ENCODE measurements at regions not wholly inside any gene's neighbourhood (a gene's known extent, or its start where the extent isn't known, plus 50 kb on each side); places are given as distances from the start of the nearest gene placed in this dataset.
A peak's percentile ranks its signal among the peaks of the same experiment; 100 is the strongest.
"Not testable (repeated sequence)": the region's sequence is repeated elsewhere in the genome, so short reads cannot be mapped to it uniquely, and the experiment has no call there.

DNA sequence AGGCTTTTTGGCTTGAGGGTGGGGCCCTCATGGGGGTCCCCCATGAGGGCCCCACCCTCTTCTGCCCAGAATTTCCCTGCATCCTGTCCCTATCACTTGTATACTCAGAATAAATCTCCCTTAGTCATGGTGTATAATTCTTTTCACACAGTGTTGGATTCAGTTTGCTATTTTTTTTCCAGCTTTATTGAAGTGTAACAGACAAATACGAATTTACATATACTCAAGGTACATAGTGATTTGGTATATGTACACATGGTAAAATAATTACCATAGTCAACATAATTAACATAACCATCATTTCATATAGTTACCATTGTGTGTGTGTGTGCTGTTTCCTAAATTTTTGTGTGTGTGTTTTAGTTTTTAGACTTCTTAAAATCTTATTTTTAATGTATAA lies 289.4 kb downstream of the CNTNAP3B start:
- H3K4me3 ChIP-seq (ENCODE audit: low read depth, low read length); DNase-seq (ENCODE audit: low read depth): not testable (repeated sequence)

DNA sequence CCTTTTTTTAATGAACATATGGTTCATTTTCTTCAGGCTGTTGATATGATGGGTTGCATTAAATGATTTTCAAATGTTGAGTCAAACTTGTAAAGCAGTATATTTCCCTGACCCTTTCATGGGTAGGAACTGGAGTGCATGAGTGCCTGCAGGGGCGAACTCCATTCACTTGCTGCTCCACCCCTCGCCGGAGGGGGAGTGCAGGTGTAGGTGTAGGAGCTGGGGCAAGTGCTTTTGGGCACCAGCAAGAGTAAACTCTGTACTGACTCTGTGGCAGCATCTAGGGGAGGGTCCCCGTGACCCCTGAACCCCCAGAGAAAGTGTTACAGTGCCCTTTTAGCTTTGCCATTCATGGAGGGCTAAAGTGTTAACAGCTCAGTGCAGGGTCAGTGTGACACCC lies 290.3 kb downstream of the CNTNAP3B start:
- DNase-seq (ENCODE audit: low read depth); H3K4me3 ChIP-seq (ENCODE audit: low read depth, low read length): not testable (repeated sequence)

DNA sequence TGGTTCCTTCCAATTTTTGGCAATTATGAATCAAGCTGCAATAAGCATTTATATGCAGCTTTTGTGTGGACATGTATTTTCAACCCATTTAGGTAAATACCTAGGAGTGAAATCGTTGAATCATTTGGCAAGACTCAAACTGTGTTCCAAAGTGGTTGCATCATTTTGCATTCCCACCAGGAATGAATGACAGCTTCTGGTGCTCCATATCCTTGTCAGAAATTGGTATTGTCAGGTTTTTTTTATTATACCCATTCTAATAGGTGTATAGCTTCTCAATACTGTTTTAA lies 290.7 kb downstream of the CNTNAP3B start:
- DNase-seq (ENCODE audit: low read depth); H3K4me3 ChIP-seq (ENCODE audit: low read depth, low read length): not testable (repeated sequence)

DNA sequence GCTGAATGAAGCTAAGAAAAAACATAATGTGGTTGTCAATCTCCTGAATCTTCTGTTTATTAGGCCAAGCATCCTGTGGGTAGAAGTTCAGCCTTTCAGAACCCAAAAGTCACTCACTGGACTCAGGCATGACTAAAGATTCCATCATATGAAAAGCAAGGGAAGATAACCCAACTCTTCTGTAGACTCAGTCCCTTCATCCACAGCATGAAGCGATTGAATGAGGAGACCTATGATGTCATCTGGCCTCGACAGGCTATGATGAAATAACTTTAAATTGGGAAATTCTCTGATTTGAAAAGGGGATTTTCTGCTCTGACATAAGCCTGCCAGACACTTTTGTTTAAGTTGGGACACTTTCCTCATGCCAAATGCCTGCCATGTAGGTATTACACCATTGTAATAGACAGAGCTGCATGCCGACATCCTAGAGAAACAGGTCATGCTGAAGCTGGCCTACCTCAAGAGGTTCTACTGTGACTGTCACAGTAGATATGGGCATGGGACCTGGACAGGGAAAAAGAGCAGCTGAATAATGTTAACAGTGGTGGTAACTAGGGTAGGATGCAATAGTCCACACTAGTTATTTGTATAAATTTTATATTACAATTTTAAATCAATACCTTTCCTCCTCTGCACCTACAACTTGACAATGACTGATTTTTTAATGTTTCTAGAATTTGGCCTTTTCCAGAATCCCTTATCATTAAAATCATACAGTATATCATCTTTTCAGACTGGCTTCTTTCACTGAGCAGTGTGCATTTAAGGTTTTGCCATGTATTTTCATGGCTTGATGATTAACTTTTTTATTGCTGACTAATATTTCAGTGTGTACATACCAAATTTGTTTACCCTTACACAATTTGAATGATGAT lies 291.3 kb downstream of the CNTNAP3B start:
- DNase-seq (ENCODE audit: low read depth); H3K4me3 ChIP-seq (ENCODE audit: low read depth, low read length): not testable (repeated sequence)

DNA sequence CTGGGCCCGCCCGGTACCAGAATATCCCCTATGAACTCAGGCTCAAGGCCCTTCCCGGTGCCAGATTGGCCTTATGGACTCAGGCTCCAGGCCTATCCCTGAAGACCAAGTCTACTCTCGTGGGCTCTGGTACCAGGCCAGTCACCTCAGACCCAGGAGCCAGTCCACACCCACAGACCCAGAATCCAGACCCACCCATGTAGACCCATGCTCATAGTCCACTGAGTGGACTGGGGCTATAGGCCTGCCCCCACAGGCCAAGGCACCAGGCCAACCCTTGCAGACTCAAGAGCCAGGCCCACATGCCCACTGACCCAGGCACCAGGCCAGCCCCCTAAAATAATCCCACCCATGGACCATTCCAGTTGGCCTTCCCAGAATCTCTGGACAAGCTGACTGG lies 296.1 kb downstream of the CNTNAP3B start:
- not testable (repeated sequence) for H3K4me3 ChIP-seq (ENCODE audit: low read depth, low read length)

DNA sequence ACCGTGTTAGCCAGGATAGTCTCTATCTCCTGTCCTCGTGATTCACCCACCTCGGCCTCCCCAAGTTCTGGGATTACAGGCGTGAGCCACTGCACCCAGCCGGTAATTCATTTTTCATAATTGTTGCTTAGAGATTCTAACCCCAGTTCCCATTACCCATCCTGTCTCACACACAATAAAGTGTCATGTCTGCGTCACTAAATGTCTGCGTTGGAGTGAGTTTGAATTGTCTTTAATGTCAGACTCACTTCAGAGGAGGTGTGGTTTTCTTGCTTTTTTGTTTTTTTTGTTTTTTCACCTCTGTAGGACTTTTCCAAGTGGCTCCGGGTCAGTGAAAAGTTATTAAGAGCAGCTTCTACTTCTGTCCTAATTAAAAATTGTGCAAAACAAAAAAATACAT lies 304.5 kb downstream of the CNTNAP3B start:
- H3K4me3 ChIP-seq (ENCODE audit: low read depth, low read length); DNase-seq (ENCODE audit: low read depth): not testable (repeated sequence)

More for the DNA sequence above, 296.1 kb downstream of the CNTNAP3B start:
- not testable (repeated sequence) for DNase-seq (ENCODE audit: low read depth)

DNA sequence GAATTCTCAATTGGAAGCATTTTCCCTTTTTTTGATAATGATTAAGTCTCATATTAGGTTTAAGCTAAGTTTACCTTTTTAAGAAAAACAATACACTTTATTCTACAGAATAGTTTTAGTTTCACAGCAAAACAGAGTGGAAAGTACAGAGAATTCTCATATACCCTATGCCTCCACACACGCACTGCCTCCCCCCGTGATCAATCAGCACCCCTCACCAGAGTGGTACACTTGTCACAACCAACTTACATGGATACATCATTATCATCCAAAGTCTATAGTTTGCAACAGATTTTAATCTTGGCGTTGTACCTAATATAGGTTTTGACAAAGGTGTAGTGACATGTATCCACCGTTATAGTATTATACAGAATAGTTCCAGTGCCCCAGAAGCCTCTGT lies 326.5 kb downstream of the CNTNAP3B start:
- H3K4me3 ChIP-seq (ENCODE audit: low read depth, low read length); DNase-seq (ENCODE audit: low read depth): not testable (repeated sequence)

DNA sequence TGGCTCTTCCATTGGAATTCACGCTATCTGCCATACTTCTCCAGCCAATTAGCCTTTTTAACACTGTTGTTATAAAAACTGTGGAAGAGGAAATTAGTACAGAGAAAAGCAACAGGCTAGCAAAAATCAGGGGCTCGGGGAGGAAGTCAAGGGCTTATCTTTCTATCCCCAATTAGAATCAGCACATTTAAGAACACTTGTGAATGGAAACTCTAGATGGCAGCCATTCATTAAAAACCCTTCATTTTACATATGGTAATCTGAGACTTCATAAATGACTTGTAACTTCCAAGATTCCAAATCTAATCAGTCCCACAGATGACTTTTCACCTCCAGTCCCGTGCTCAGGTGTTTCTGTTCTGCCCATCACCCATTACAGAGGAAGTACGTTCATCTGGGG lies 330.5 kb downstream of the CNTNAP3B start:
- not testable (repeated sequence) for H3K4me3 ChIP-seq (ENCODE audit: low read depth, low read length); DNase-seq (ENCODE audit: low read depth)
- TF ChIP-seq, protein P1, sequence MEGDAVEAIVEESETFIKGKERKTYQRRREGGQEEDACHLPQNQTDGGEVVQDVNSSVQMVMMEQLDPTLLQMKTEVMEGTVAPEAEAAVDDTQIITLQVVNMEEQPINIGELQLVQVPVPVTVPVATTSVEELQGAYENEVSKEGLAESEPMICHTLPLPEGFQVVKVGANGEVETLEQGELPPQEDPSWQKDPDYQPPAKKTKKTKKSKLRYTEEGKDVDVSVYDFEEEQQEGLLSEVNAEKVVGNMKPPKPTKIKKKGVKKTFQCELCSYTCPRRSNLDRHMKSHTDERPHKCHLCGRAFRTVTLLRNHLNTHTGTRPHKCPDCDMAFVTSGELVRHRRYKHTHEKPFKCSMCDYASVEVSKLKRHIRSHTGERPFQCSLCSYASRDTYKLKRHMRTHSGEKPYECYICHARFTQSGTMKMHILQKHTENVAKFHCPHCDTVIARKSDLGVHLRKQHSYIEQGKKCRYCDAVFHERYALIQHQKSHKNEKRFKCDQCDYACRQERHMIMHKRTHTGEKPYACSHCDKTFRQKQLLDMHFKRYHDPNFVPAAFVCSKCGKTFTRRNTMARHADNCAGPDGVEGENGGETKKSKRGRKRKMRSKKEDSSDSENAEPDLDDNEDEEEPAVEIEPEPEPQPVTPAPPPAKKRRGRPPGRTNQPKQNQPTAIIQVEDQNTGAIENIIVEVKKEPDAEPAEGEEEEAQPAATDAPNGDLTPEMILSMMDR (conservative IDR thresholded peaks at IDR 0.05; ENCODE audit: low read depth, low read length), result peak; percentile 34

DNA sequence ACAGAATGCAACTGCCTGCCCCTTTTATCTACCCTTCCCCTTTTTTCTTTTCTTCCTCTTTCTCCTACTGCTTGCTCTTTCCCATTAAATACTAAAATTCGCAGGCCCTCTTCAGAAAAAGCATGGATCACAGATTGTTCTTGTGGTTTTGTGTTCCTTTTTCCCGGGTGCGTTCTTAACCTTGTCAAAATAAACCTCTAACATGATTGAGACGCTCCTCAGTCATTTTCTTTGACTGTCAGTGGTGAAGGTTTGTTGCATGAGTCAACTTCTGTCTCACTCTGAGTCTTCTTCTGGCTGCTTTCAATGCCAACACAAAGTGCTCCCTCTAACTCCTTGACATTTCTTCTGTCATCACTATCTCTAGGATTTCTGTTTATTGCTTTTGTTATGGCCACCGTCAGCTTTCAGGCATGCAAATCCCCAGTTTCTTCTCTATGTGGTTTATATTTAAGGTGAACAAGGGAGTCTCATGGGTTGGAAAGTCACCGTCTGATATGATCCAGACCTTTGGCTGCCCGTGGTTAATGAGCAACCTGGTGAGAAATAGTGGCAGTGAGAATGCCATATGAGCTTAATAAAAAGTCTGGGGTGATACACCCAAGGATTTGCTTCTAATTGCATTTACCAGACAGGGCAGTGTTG lies 338.4 kb downstream of the CNTNAP3B start:
- DNase-seq (ENCODE audit: low read depth), result peak; percentile 23
- H3K4me3 ChIP-seq (ENCODE audit: low read depth, low read length), result not testable (repeated sequence)

DNA sequence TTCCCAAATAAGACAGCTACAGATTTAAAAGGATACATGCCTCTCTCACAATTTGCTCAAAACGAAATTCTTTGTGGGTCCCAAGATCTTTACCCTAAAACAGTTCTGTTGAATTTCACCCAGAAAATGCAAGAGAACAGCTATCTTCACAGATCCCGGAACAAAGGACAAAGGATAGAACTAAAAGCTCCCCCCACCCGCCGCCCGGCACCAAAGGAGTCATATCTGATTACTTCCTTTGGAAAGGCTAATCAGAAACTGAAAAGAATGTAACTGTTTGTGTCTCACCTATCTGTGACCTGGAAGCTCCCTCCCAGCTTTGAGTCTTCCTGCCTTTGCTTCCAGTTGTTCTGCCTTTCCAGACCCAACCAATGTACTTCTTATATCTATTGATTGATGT lies 339.2 kb downstream of the CNTNAP3B start:
- not testable (repeated sequence) for DNase-seq (ENCODE audit: low read depth); H3K4me3 ChIP-seq (ENCODE audit: low read depth, low read length)

DNA sequence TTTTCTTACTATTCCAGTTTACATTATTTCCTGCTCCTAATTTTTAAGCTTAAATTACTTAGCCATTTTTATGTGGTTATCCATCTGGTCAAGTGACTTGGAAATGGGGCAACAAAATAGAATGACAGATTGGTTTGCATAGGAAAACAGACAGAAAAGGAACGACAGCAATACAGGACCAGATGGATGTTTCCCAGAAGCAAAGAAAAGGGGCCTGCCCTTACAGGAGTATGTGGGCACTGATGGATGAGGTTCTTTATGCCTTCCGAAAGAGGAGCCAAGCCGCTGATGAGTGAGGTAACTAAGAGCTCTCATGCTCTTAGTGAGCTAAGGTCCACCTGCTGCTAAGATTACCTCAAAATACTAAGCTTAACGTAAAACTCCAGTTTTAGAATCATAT lies 339.8 kb downstream of the CNTNAP3B start:
- not testable (repeated sequence) for H3K4me3 ChIP-seq (ENCODE audit: low read depth, low read length); DNase-seq (ENCODE audit: low read depth)

DNA sequence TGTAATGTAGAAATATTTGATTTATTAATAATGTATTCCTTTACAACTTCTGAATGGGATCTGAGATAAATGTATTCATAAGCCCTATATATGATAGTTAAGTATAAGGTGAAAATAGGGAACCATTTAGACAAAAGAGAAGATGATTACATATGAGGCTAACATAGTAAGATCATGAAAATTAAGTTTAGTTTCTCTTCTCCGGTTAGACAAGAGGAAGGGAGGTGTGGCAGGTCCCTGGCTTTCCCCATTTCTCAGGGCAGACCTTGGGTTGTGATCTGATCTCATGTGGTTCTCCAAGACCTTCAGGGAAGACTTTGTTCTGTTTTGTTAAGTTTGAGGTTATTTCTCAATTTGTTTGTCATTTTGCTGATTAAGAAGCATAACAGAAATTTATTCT lies 341.3 kb downstream of the CNTNAP3B start:
- not testable (repeated sequence) for H3K4me3 ChIP-seq (ENCODE audit: low read depth, low read length); DNase-seq (ENCODE audit: low read depth)

DNA sequence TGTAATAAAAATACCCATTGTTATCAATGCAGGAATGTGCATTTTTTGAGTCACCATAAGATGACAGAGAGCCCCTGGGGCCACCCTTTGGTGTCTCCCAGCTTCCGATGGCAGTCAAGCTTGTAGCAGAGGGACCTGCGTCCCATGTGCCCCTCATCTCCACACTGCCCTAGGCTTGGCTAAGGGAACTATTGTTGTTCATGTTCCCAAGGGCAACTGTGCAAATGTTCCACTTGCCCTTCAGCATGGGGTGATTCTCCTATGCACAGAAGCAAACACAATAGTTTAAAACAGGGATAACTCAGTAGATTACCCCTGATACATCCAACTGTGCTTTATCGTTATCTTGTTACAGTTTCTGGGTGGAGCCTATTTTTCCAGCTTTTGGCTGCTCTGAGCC lies 342.0 kb downstream of the CNTNAP3B start:
- DNase-seq (ENCODE audit: low read depth); H3K4me3 ChIP-seq (ENCODE audit: low read depth, low read length): not testable (repeated sequence)

DNA sequence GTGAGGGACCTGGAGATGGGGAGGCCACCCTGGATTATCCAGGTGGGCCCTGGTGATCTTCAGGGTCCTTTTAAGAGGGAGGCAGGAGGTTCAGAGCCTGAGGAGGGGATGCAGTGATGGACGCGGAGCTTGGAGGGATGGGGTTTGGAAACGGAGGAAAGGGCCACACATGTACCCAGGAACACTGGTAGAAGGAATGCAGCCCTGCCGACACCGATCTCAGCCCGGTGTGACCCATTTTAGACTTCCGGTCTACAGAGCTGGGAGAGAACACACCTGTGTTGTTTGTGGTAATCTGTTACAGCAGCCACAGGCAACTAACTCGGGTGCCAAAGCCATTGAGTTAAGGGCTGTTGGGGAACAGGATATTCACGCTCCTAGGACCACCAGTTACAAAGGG lies 345.2 kb downstream of the CNTNAP3B start:
- not testable (repeated sequence) for H3K4me3 ChIP-seq (ENCODE audit: low read depth, low read length); DNase-seq (ENCODE audit: low read depth)

DNA sequence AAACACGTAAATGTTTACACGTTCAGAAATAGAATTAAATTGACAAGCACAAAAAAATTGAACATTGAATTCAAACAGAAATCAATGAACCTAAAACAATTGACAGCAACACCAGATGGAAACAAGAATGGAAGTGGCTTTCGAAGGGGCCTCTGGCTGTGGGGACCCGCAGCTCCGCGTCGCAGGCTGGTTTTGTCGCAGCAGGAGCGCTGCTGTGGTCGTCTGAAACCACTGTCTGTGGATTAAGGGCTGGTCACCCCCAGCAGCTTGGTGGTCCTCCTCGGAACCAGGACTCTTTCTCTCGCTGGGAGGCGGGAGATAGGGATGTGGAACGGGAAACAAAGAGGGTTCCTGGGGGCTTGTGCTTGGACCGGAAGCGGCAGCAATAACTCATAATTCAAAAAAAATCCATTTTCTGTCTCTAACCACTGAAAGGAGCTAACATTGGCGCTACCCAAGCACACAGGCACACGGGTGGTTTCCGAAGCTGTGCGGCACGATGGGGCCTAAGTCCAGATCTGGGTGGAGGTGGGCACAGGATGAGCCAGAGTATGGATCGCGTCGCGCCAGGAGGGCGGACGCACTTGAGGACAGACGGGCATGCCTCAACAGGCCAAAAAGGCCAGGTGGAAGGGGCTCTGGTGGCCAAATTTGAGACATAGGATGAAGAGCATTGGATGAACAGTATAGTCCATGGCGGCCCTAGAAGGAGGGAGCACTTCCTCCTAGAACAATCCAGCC lies 346.0 kb downstream of the CNTNAP3B start:
- not testable (repeated sequence) for H3K4me3 ChIP-seq (ENCODE audit: low read depth, low read length); DNase-seq (ENCODE audit: low read depth)

DNA sequence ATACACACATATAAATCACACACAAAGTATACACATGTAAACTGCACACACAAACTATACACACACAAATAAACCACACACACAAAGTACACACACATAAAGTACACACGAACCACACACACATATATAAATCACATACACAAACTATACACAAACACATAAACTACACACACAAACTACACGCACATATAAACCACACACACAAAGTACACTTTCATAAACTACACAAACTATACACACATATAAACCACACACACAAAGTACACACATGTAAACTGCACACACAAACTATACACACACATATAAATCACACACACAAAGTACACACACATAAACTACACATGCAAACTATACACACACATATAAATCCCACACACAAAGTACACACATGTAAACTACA lies 347.3 kb downstream of the CNTNAP3B start:
- not testable (repeated sequence) for DNase-seq (ENCODE audit: low read depth); H3K4me3 ChIP-seq (ENCODE audit: low read depth, low read length)

DNA sequence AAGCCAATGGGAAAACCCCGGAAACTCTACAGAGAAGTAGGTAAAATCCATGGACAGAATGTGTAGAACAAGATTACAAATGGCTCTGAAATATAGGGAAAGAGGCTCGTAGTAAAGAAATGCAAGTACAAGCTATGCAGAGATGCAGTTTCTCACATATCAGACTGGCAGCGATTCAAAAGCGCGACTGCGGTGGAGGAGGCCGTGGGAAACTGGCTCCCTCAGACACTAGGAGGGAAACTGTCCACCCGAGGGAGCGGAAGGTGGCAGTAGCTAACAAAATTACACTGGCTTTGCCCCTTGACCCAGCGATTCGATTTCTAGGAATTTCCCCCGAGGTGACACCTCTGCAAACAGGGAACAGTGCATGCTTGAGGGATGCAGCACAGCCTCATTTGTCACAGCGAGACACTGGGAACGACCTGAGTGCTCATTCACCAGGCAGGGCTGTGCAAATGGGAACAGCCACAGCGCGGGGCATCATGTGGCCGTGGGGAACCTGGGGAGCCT lies 349.3 kb downstream of the CNTNAP3B start:
- not testable (repeated sequence) for H3K4me3 ChIP-seq (ENCODE audit: low read depth, low read length)

DNA sequence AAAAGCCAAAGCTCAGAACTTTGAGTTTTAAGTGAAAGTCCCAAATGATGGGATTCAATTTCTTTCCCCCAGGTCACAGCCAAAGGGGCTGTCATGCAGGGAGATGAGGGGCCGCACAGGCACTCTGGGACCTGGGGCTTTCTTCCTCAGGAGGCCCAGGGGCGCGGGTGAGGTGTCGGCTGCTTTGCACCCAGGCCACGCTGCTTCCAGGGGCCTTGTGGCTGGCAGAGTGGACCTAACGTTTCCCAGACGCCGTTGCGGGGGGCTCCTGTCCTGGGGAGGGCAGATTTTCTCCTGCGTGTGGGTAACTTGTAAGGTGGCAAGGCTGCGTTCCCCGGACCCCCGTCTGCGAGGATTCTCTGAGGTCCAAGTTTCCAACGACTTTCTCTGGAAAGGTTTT lies 350.0 kb downstream of the CNTNAP3B start:
- H3K4me3 ChIP-seq (ENCODE audit: low read depth, low read length); DNase-seq (ENCODE audit: low read depth): not testable (repeated sequence)

More for the DNA sequence above, 349.3 kb downstream of the CNTNAP3B start:
- DNase-seq (ENCODE audit: low read depth), result not testable (repeated sequence)

All from epithelial cell of proximal tubule (primary cell).